GM06990 (cell line): ENCODE measurements at regions not wholly inside any gene's neighbourhood (a gene's known extent, or its start where the extent isn't known, plus 50 kb on each side); places are given as distances from the start of the nearest gene placed in this dataset.
"Not testable (repeated sequence)": the region's sequence is repeated elsewhere in the genome, so short reads cannot be mapped to it uniquely, and the experiment has no call there.

Experiments
- DNase-seq: peaks from one replicate; pipeline ENCODE4 v3.0.0-alpha.2; 2011; ENCODE audit not compliant: insufficient read length; ENCODE audit errors: extremely low read depth
- H3K27me3 ChIP-seq: replicated peaks from 2 replicates; pipeline ENCODE4 v1.6.0; 2011; ENCODE audit warnings: low read length; ENCODE audit not compliant: control insufficient read depth, insufficient read depth
- H3K36me3 ChIP-seq: 2 replicates; pipeline ENCODE4 v1.5.1; 2011; ENCODE audit warnings: low read length; ENCODE audit not compliant: control insufficient read depth, insufficient read depth
- H3K4me3 ChIP-seq: replicated peaks from 2 replicates; pipeline ENCODE4 v1.5.1; 2011; ENCODE audit warnings: low read depth, mild to moderate bottlenecking, control low read depth, low read length
- CTCF ChIP-seq: IDR thresholded peaks from 2 replicates; pipeline ENCODE4 v1.5.1; 2011; ENCODE audit warnings: low read length, control low read depth, mild to moderate bottlenecking, inconsistent platforms; ENCODE audit not compliant: insufficient read depth, poor library complexity, severe bottlenecking

- no peak for TF ChIP-seq CTCF
- H3K27me3 ChIP-seq, result no peaks in the 10 kb centered on the region
- H3K4me3 ChIP-seq, result no peak overlapping the region
- H3K36me3 ChIP-seq, result no peaks in the 10 kb centered on the region
- DNase-seq, result no peak
These were observed 443.3 kb upstream of the C16orf82 start for GRCh38 chr16:26623442-26623841.

GRCh38 chr16:26627958-26628357, 438.8 kb upstream of the C16orf82 start:
- no peak for DNase-seq
- no peak for TF ChIP-seq CTCF
- H3K27me3 ChIP-seq, result no peaks in the 10 kb centered on the region

GRCh38 chr16:26631365-26631764, 435.4 kb upstream of the C16orf82 start:
- H3K27me3 ChIP-seq, H3K4me3 ChIP-seq, H3K36me3 ChIP-seq, DNase-seq: not testable (repeated sequence)

More at GRCh38 chr16:26627958-26628357, 438.8 kb upstream of the C16orf82 start:
- H3K4me3 ChIP-seq, result no peak overlapping the region
- no peaks in the 10 kb centered on the region for H3K36me3 ChIP-seq

- Histone ChIP-seq H3K27me3 (no peaks in the 10 kb centered on the region; the same call in 1 of the 2 replicates), H3K4me3 (no peak overlapping the region), H3K36me3 (no peaks in the 10 kb centered on the region)
- TF ChIP-seq CTCF, result no peak
- DNase-seq, result no peak
These were observed 424.6 kb upstream of the C16orf82 start for GRCh38 chr16:26642047-26642664.

- Histone ChIP-seq H3K4me3 (no peak overlapping the region), H3K36me3 (no peaks in the 10 kb centered on the region), H3K27me3 (no peaks in the 10 kb centered on the region; the same call in 1 of the 2 replicates)
- no peak for DNase-seq
- TF ChIP-seq CTCF, result no peak
These were observed 423.2 kb upstream of the C16orf82 start for GRCh38 chr16:26643519-26643918.

GRCh38 chr16:26644912-26645543, 421.7 kb upstream of the C16orf82 start:
- Histone ChIP-seq H3K36me3 (no peaks in the 10 kb centered on the region), H3K4me3 (no peak overlapping the region), H3K27me3 (no peaks in the 10 kb centered on the region; the same call in 1 of the 2 replicates)
- no peak for DNase-seq
- TF ChIP-seq CTCF, result no peak
